ENCODE measurements at regions not wholly inside any gene's neighbourhood (a gene's known extent, or its start where the extent isn't known, plus 50 kb on each side); places are given as distances from the start of the nearest gene placed in this dataset.

DNA sequence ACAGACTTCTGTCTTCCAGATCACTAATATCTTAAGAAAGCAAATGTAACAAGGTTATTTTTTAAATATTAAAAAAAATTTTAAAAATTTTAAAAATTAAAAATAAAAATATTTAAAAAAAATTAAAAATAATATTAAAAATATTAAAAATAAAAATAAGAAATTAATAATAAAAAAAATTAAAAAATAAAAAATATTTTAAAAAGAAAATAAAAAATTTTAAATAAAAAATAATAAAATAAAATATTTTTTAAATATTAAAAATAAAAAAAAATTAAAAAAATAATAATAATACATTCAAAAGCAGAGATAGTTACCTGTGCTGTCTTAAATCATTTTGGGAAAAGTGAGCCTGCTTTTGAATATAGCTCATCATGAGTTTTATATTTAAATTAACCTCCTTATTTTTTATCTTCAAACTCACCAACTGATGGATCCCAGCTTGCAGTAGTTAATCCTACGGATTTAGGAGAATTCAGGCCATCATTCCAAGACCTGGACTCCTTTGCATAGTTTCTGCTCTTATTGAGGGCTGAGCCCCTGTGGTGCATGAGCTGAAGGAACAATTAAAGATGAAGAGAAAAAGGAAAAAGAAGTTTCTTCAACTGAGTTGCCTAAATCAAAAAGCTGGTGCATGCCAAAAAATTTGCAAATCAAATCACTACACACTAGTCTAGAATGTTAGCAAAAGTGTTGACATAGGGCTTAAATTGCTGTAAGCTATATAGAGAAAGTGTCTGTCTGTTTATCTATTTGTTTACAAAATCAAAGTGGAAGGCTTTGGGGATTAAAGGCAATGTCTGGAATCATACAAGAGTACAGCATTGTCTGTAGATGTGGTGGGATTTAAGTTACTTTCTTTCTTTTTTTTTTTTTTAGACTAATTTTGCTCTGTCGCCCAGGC lies 50.5 kb upstream of the ZNF438 start:
- TF ChIP-seq, protein P1, sequence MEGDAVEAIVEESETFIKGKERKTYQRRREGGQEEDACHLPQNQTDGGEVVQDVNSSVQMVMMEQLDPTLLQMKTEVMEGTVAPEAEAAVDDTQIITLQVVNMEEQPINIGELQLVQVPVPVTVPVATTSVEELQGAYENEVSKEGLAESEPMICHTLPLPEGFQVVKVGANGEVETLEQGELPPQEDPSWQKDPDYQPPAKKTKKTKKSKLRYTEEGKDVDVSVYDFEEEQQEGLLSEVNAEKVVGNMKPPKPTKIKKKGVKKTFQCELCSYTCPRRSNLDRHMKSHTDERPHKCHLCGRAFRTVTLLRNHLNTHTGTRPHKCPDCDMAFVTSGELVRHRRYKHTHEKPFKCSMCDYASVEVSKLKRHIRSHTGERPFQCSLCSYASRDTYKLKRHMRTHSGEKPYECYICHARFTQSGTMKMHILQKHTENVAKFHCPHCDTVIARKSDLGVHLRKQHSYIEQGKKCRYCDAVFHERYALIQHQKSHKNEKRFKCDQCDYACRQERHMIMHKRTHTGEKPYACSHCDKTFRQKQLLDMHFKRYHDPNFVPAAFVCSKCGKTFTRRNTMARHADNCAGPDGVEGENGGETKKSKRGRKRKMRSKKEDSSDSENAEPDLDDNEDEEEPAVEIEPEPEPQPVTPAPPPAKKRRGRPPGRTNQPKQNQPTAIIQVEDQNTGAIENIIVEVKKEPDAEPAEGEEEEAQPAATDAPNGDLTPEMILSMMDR (IDR thresholded peaks at IDR 0.05; ENCODE audit: low read depth, low read length, missing control alignments) = no peak
- H3K36me3 ChIP-seq (replicated peaks) = no peaks in the 10 kb centered on the region
- in situ Hi-C loops (cut with HindIII; ENCODE audit: low pct_ligation_motif_present, low sequenced_read_pairs) = no loop called here
- H3K4me3 ChIP-seq (ENCODE audit: low read depth, low read length) = no peak overlapping the region
- no peak for DNase-seq
- no peak overlapping the region for H3K27ac ChIP-seq
- H3K27me3 ChIP-seq (replicated peaks) = no peaks in the 10 kb centered on the region

DNA sequence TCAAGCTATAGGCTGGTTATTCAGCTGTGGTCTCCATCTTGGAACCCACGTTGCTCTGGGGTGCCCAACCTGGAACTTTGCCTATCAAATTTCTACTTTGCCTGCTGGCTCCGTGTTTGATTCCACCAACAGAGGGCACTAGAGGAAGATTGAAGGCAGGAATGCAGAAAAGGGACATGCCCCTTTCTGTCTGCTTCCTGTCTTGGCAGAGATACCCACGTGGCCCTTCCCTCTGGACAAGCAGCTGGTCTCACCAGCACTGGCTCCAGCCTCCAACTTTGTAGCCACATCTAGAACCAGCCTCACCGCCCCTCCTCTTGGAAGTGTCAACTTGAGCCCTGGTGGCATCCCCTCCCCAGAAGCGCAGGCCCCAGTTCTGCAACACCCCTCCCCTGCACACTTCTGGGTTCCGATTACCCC lies 52.1 kb upstream of the ZNF438 start:
- Histone ChIP-seq H3K27me3 (replicated peaks) (no peaks in the 10 kb centered on the region), H3K36me3 (replicated peaks) (no peaks in the 10 kb centered on the region), H3K4me3 (ENCODE audit: low read depth, low read length) (no peak overlapping the region), H3K27ac (no peak overlapping the region)
- TF ChIP-seq, protein P1 (IDR thresholded peaks at IDR 0.05; ENCODE audit: low read depth, low read length, missing control alignments) = peak; percentile 73
- in situ Hi-C loops (cut with HindIII; ENCODE audit: low pct_ligation_motif_present, low sequenced_read_pairs) = no loop called here
- DNase-seq = peak; percentile 33

DNA sequence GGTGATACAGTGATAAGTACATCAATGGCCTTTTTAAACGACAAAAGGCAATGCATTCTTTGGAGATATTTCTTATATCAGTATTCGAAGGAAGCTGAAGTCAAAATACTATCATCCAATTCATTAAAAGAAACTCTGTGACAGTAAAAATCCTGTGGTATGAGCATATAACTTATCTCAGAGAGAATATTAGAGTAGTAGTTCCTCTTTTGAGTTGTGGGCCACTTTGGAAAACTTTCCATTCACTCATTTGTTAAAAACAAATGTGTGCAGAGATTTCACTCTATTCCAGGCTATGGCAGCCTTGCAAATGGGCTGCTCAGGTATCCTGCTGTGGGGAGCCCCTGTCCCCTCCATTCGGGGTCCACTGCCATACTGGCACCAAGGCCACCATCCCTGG lies 55.3 kb upstream of the ZNF438 start:
- in situ Hi-C loops (cut with HindIII; ENCODE audit: low pct_ligation_motif_present, low sequenced_read_pairs) = no loop called here
- Histone ChIP-seq H3K27ac (no peak overlapping the region), H3K36me3 (replicated peaks) (no peaks in the 10 kb centered on the region), H3K4me3 (ENCODE audit: low read depth, low read length) (no peak overlapping the region), H3K27me3 (replicated peaks) (no peaks in the 10 kb centered on the region)
- TF ChIP-seq, protein P1 (IDR thresholded peaks at IDR 0.05; ENCODE audit: low read depth, low read length, missing control alignments) = no peak
- no peak for DNase-seq

DNA sequence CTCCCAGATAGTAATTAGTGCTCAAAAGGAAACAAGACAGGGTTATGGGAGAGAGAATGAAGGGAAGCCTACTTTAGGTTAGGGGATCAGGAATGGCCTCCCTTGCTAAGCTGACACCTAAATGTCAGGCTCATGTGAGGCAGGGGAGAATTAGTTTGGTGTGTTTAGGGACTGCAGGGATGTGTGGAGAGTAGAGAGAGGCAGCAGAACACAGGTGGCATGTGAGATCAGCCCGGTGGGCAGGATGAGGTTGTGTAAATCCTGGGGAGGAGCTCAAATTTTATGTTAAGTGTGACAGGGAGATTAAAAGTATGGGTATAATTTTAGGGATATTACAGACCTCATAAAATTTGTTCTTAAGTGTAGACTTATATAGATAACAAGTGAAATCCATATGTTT lies 56.2 kb upstream of the ZNF438 start:
- no peak for DNase-seq
- Histone ChIP-seq H3K4me3 (ENCODE audit: low read depth, low read length) (no peak overlapping the region), H3K27ac (no peak overlapping the region), H3K36me3 (replicated peaks) (no peaks in the 10 kb centered on the region), H3K27me3 (replicated peaks) (no peaks in the 10 kb centered on the region)
- in situ Hi-C loops (cut with HindIII; ENCODE audit: low pct_ligation_motif_present, low sequenced_read_pairs) = no loop called here
- TF ChIP-seq, protein P1 (IDR thresholded peaks at IDR 0.05; ENCODE audit: low read depth, low read length, missing control alignments) = no peak

DNA sequence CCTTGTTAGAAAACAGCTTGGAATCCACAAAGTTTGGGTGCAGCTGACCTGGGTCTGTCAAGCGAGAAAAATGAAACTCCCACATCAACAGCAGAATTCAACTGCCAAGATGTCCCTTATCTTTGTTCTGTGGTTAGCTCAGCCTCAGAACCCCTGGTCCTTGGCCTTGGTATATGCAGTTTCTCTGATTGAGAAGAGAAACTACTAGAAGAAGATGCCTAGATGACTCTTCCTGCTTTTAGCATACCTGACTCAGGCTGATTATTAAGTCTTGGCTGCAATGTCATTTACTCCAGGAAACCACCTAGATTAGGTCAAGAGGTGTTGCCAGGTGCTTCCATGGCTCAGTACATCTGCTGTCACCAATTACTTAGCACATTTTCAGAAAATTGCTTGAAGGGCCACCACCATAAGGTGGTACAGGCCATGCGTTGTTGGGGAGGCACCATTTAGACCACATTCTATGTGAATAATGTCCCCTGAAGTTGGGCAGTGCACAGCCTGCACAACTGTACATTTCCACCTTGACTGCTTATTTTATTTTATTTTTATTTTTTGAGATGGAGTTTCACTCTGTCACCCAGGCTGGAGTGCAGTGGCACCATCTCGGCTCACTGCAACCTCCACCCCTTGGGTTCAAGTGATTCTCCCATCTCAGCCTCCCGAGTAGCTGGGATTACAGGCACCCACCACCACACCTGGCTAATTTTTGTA lies 59.4 kb upstream of the ZNF438 start:
- no peaks in the 10 kb centered on the region for H3K36me3 ChIP-seq (replicated peaks)
- no peaks in the 10 kb centered on the region for H3K27me3 ChIP-seq (replicated peaks)
- H3K27ac ChIP-seq = no peak overlapping the region
- in situ Hi-C loops (cut with HindIII; ENCODE audit: low pct_ligation_motif_present, low sequenced_read_pairs) = no loop called here
- DNase-seq = peak; percentile 72
- TF ChIP-seq, protein P1 (IDR thresholded peaks at IDR 0.05; ENCODE audit: low read depth, low read length, missing control alignments) = no peak
- no peak overlapping the region for H3K4me3 ChIP-seq (ENCODE audit: low read depth, low read length)
